ENCODE measurements at regions not wholly inside any gene's neighbourhood (a gene's known extent, or its start where the extent isn't known, plus 50 kb on each side); places are given as distances from the start of the nearest gene placed in this dataset.
"Not testable (repeated sequence)": the region's sequence is repeated elsewhere in the genome, so short reads cannot be mapped to it uniquely, and the experiment has no call there.

DNA sequence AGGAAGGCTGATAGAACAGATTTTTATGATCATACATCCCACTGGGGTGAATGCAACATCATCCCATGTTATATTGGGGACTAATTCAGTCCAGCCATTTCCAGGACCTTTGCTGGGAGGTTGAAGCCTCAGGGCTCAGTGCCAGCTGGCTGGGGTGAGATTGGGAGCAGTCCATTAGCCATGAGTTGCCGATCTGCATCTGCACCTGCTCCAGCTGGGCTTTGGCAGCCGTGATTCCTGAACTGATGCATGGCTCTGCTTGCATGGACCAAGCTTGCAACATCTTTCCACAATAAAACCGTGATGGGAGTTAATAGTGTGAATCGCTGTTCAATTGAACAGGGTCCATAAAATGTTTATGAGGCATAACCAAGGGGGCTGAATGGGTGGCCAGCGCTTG lies 346.9 kb downstream of the TYW1 start:
- no peak overlapping the region for H3K4me3 ChIP-seq (ENCODE audit: low read depth, low read length)
- no peaks in the 10 kb centered on the region for H3K27me3 ChIP-seq (ENCODE audit: control insufficient read depth, insufficient read depth, low read length)
- TF ChIP-seq, protein P1, sequence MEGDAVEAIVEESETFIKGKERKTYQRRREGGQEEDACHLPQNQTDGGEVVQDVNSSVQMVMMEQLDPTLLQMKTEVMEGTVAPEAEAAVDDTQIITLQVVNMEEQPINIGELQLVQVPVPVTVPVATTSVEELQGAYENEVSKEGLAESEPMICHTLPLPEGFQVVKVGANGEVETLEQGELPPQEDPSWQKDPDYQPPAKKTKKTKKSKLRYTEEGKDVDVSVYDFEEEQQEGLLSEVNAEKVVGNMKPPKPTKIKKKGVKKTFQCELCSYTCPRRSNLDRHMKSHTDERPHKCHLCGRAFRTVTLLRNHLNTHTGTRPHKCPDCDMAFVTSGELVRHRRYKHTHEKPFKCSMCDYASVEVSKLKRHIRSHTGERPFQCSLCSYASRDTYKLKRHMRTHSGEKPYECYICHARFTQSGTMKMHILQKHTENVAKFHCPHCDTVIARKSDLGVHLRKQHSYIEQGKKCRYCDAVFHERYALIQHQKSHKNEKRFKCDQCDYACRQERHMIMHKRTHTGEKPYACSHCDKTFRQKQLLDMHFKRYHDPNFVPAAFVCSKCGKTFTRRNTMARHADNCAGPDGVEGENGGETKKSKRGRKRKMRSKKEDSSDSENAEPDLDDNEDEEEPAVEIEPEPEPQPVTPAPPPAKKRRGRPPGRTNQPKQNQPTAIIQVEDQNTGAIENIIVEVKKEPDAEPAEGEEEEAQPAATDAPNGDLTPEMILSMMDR (IDR thresholded peaks at IDR 0.05; ENCODE audit: insufficient read depth, low read length, poor library complexity, severe bottlenecking), result no peak
- DNase-seq (ENCODE audit: low read depth), result no peak
- no peaks in the 10 kb centered on the region for H3K36me3 ChIP-seq (ENCODE audit: control insufficient read depth, insufficient read depth, low read length)

DNA sequence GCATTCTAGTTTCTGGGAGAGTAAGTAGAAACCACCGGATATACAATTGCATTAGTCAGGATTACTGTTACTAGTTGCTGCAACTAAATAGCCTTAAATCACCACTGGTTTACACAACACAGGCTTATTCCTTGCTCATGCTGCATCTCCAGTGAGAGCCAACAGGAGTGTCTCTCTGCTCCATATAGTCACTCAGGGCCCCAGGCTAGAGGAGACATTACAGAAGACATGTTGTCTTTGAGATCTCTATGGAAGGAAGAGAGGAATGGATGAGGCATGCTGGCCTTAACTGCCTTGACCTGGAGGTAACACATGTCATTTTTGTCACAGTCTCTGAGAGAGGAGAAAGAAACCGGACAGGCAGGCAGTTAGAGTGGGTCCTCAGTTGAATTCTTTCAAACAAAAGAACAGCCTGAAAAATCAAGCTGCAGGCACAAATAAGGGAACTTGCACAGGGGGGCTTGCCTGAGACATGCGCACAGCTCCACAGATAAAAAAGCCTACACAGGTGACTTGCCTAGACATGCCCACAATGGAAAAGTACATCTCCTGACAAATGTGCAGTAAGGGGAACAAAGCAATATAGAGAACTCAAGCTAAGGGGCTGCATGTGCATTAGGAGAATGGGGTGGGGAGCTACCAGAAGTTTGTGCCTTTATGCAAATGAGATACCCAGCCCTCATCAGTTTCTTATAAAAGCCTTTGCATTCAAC lies 348.0 kb downstream of the TYW1 start:
- no peak for DNase-seq (ENCODE audit: low read depth)
- no peaks in the 10 kb centered on the region for H3K36me3 ChIP-seq (ENCODE audit: control insufficient read depth, insufficient read depth, low read length)
- TF ChIP-seq, protein P1 (IDR thresholded peaks at IDR 0.05; ENCODE audit: insufficient read depth, low read length, poor library complexity, severe bottlenecking), result no peak
- no peak overlapping the region for H3K4me3 ChIP-seq (ENCODE audit: low read depth, low read length)
- H3K27me3 ChIP-seq (ENCODE audit: control insufficient read depth, insufficient read depth, low read length), result no peaks in the 10 kb centered on the region

DNA sequence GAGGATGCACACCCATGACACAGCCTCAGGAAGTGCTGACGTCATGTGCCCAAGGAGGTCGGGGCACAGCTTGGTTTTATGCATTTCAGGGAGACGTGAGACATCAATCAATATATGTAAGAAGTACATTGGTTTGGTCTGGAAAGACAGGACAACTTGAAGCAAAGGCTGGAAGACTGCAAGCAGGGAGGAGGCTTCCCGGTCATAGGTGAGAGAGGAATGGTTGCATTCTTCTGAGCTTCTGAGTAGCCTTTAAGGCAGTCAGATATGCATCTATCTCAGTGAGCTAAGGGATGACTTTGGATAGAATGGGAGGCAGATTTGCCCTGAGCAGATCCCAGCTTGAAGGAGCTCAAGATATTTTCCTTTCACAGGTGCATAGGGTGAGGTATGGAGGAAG lies 349.5 kb downstream of the TYW1 start:
- no peak for DNase-seq (ENCODE audit: low read depth)
- TF ChIP-seq, protein P1 (IDR thresholded peaks at IDR 0.05; ENCODE audit: insufficient read depth, low read length, poor library complexity, severe bottlenecking), result no peak
- no peak overlapping the region for H3K4me3 ChIP-seq (ENCODE audit: low read depth, low read length)
- H3K27me3 ChIP-seq (ENCODE audit: control insufficient read depth, insufficient read depth, low read length), result no peaks in the 10 kb centered on the region
- H3K36me3 ChIP-seq (ENCODE audit: control insufficient read depth, insufficient read depth, low read length), result no peaks in the 10 kb centered on the region

DNA sequence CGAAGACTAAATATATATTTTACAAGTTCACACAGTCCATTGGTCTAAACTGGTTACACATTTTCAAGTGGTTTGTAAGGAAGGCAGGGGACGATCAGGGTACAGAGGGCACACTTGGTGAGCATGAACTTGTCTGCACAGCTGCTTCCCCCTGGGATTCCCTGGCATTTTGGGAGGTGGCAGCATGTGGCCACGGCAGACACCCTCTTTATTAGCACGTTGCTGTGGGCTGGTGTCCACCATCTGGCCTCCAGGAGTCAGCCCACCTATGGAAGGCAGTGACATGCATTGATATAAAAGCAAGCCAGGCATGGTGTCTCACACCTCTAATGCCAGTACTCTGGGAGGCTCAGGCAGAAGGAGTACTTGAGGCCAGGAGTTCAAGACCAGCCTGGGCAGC lies 350.2 kb downstream of the TYW1 start:
- H3K4me3 ChIP-seq (ENCODE audit: low read depth, low read length), result no peak overlapping the region
- TF ChIP-seq, protein P1 (IDR thresholded peaks at IDR 0.05; ENCODE audit: insufficient read depth, low read length, poor library complexity, severe bottlenecking), result no peak
- DNase-seq (ENCODE audit: low read depth), result no peak

DNA sequence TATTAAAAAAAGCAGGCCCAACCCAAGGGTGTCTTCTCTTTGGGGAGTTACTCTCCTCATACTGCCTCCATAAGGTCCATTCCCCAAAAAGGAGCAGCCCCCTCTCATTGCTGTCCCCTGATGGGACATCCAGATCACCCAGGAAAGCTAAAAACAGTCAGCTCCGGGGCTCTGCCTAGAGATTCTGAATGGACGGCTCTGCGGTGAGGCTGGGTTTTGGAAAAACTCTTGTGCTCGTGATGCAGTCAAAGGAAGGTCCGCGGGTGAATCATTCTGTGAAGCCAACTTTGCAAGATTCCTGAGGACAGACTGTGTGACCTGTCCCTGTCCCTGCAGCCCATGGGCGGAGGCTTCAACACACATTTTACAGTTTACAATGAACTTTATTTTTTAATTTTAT lies 351.5 kb downstream of the TYW1 start:
- Histone ChIP-seq H3K36me3 (ENCODE audit: control insufficient read depth, insufficient read depth, low read length) (no peaks in the 10 kb centered on the region), H3K27me3 (ENCODE audit: control insufficient read depth, insufficient read depth, low read length) (no peaks in the 10 kb centered on the region), H3K4me3 (ENCODE audit: low read depth, low read length) (no peak overlapping the region)
- DNase-seq (ENCODE audit: low read depth), result no peak
- TF ChIP-seq, protein P1 (IDR thresholded peaks at IDR 0.05; ENCODE audit: insufficient read depth, low read length, poor library complexity, severe bottlenecking), result no peak

More for the DNA sequence above, 350.2 kb downstream of the TYW1 start:
- no peaks in the 10 kb centered on the region for H3K27me3 ChIP-seq (ENCODE audit: control insufficient read depth, insufficient read depth, low read length)
- no peaks in the 10 kb centered on the region for H3K36me3 ChIP-seq (ENCODE audit: control insufficient read depth, insufficient read depth, low read length)

DNA sequence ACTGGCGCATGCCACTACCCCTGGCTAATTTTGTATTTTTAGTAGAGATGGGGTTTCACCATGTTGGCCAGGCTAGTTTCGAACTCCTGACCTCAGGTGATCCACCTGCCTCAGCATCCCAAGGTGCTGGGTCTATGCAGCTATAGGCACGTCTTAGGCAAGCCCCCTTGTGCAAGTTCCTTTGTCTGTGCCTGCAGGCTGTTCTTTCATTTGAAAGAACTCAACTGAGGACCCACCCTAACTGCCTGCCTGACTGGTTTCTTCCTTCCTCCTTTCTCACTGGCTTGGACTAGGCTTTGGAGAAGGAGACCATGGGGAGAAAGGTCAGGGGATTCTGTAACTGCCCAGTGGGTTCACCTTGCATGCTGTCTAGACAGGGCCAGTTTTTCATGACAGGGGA lies 361.0 kb downstream of the TYW1 start:
- not testable (repeated sequence) for H3K36me3 ChIP-seq (ENCODE audit: control insufficient read depth, insufficient read depth, low read length); H3K27me3 ChIP-seq (ENCODE audit: control insufficient read depth, insufficient read depth, low read length); H3K4me3 ChIP-seq (ENCODE audit: low read depth, low read length); DNase-seq (ENCODE audit: low read depth)

DNA sequence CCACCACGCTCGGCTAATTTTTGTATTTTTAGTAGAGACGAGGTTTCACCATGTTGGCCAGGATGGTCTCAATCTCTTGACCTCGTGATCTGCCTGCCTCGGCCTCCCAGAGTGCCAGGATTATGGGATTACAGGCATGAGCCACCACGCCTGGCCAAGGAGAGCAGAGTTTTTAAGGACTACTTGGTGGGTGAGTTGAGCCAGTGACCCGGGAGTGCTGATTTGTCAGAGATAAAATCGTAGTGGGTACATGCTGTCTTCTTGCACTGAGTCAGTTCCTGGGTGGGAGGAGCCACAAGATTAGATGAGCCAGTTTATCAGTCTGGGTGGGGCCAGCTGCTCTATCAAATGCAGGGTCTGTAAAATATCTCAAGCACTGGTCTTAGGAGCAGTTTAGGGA lies 361.7 kb downstream of the TYW1 start:
- H3K4me3 ChIP-seq (ENCODE audit: low read depth, low read length); H3K36me3 ChIP-seq (ENCODE audit: control insufficient read depth, insufficient read depth, low read length); DNase-seq (ENCODE audit: low read depth); H3K27me3 ChIP-seq (ENCODE audit: control insufficient read depth, insufficient read depth, low read length): not testable (repeated sequence)

DNA sequence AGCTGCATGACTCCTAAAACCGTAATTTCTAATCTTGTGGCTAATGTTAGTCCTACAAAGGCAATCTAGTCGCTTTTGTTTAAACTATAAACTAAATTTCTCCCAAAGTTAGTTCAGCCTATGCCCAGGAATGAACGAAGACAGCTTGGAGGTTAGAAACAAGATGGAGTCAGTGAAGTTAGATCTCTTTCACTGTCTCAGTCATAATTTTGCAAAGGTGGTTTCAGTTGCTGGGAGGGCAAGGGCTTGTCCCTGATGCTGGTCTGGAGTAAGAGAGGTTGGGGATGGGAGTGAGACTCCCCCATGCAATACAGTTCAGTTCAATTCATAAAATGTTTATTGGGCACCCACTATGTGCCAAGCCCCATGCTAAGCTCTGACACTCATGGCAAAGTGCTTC lies 362.1 kb downstream of the TYW1 start:
- not testable (repeated sequence) for H3K36me3 ChIP-seq (ENCODE audit: control insufficient read depth, insufficient read depth, low read length); DNase-seq (ENCODE audit: low read depth); H3K4me3 ChIP-seq (ENCODE audit: low read depth, low read length); H3K27me3 ChIP-seq (ENCODE audit: control insufficient read depth, insufficient read depth, low read length)
